HCT116 (cell line): ENCODE measurements at regions not wholly inside any gene's neighbourhood (a gene's known extent, or its start where the extent isn't known, plus 50 kb on each side); places are given as distances from the start of the nearest gene placed in this dataset.
"Not testable (repeated sequence)": the region's sequence is repeated elsewhere in the genome, so short reads cannot be mapped to it uniquely, and the experiment has no call there.

Experiments used
- ATAC-seq: fragments of 200-7000 bp; cut with Tn5 transposase; 2 replicates; pipeline ENCODE4 v1.9.1; 2020; ENCODE audit warnings: mild to moderate bottlenecking, moderate library complexity
- BruUV-seq: library from RNA; stranded (reverse); fragments of 400-500 nt; replicated peaks from 2 replicates; lab custom pipeline; 2021; lab: Mats Ljungman, UMichigan
- CTCF ChIA-PET: fragments of 300-600 bp; sonication (Branson Sonifier 250); formaldehyde crosslinking; loops from one replicate; lab custom pipeline; 2021; ENCODE audit warnings: antibody characterized with exemption; lab: Charles Lee
- POLR2A ChIA-PET: fragments of 300-600, 350-600 bp; sonication (Branson Sonifier 250); formaldehyde crosslinking; loops from one replicate; lab custom pipeline; 2021; ENCODE audit warnings: antibody characterized with exemption; lab: Charles Lee
- RAD21 ChIA-PET, 2 experiments: fragments of 300-600 bp; sonication (Branson Sonifier 250); formaldehyde crosslinking; loops; one replicate each; lab custom pipeline; 2023; ENCODE audit warnings: low total read pairs in 2 of 2; ENCODE audit not compliant: uncharacterized antibody in 2 of 2, unreplicated experiment in 2 of 2, low non-redundant PET in 1 of 2; lab: Charles Lee
- DNase-seq: peaks from one replicate; pipeline ENCODE4 v3.0.0-alpha.2; 2010; ENCODE audit warnings: low read depth, low spot score
- H2AFZ ChIP-seq: fragments of 200-600 bp; shearing (Covaris generic), sonication (generic); 2 replicates; pipeline ENCODE4 v1.6.1; 2017; ENCODE audit warnings: low read depth, mixed run types, mixed read lengths, antibody characterized with exemption, low read length; ENCODE audit not compliant: poor library complexity, severe bottlenecking
- H3K27ac ChIP-seq: 2 replicates; pipeline ENCODE4 v1.5.1; 2012; ENCODE audit warnings: low read depth, low read length
- H3K27me3 ChIP-seq: fragments of 200-600 bp; sonication (generic); 2 replicates; pipeline ENCODE4 v1.6.1; 2016; ENCODE audit warnings: mixed run types, low read length, mixed read lengths; ENCODE audit not compliant: insufficient read depth
- H3K36me3 ChIP-seq, 2 experiments: fragments of 200-500 bp in 1 of 2; fragments of 200-600 bp in 1 of 2; sonication (Bioruptor generic) in 1 of 2; sonication (generic) in 1 of 2; 2 replicates each; pipeline versions ENCODE4 v1.5.1 to v1.6.1; 2014 to 2016; ENCODE audit warnings: low read length in 2 of 2, inconsistent platforms in 1 of 2, mixed read lengths in 1 of 2, mixed run types in 1 of 2; ENCODE audit not compliant: insufficient read depth in 2 of 2, control insufficient read depth in 1 of 2
- H3K4me1 ChIP-seq, 2 experiments: fragments of 200-600 bp in 1 of 2; sonication (generic) in 1 of 2; 2 replicates each; pipeline versions ENCODE4 v1.5.1 to v1.6.1; 2012 to 2017; ENCODE audit warnings: low read length in 2 of 2, inconsistent platforms in 1 of 2, mild to moderate bottlenecking in 1 of 2, mixed read lengths in 1 of 2, mixed run types in 1 of 2, moderate library complexity in 1 of 2; ENCODE audit not compliant: insufficient read depth in 2 of 2, control insufficient read depth in 1 of 2
- H3K4me2 ChIP-seq: fragments of 200-600 bp; sonication (generic); 2 replicates; pipeline ENCODE4 v1.6.1; 2017; ENCODE audit warnings: mixed run types, low read length, mixed read lengths
- H3K4me3 ChIP-seq, 2 experiments: fragments of 200-600 bp in 1 of 2; sonication (generic) in 1 of 2; replicated peaks in 1 of 2; 2 replicates each; pipeline ENCODE4 v1.5.1; 2011 to 2016; ENCODE audit warnings: low read length in 2 of 2, control low read depth in 1 of 2, low read depth in 1 of 2, mild to moderate bottlenecking in 1 of 2, mixed read lengths in 1 of 2, mixed run types in 1 of 2
- H3K79me2 ChIP-seq: fragments of 200-600 bp; sonication (generic); 2 replicates; pipeline ENCODE4 v1.6.1; 2017; ENCODE audit warnings: mild to moderate bottlenecking, mixed run types, low read length, moderate library complexity, mixed read lengths; ENCODE audit not compliant: insufficient read depth
- H3K9ac ChIP-seq: fragments of 200-600 bp; sonication (generic); 2 replicates; pipeline ENCODE4 v1.6.1; 2016; ENCODE audit warnings: low read length, mixed read lengths
- H3K9me2 ChIP-seq: fragments of 200-600 bp; sonication (generic), shearing (Covaris generic); 2 replicates; pipeline ENCODE4 v1.6.1; 2017; ENCODE audit warnings: mixed run types, mild to moderate bottlenecking, moderate library complexity; ENCODE audit not compliant: insufficient read depth
- H3K9me3 ChIP-seq, 2 experiments: fragments of 200-500 bp in 1 of 2; fragments of 200-600 bp in 1 of 2; sonication (Bioruptor generic) in 1 of 2; sonication (generic) in 1 of 2; 2 replicates each; pipeline ENCODE4 v1.6.1; 2014 to 2017; ENCODE audit warnings: low read length in 2 of 2, mixed read lengths in 2 of 2, inconsistent platforms in 1 of 2, low read depth in 1 of 2, mild to moderate bottlenecking in 1 of 2, mixed run types in 1 of 2, moderate library complexity in 1 of 2; ENCODE audit not compliant: control insufficient read depth in 1 of 2, insufficient read depth in 1 of 2
- H4K20me1 ChIP-seq: fragments of 200-600 bp; sonication (generic), shearing (Covaris generic); 2 replicates; pipeline ENCODE4 v1.6.1; 2017; ENCODE audit warnings: mixed run types, mild to moderate bottlenecking, moderate library complexity; ENCODE audit not compliant: insufficient read depth
- intact Hi-C: fragments of 100-400 bp; cut with micrococcal nuclease; formaldehyde crosslinking; loops from 2 replicates; pipeline ENCODE4 v1.10.0; 2022

DNA sequence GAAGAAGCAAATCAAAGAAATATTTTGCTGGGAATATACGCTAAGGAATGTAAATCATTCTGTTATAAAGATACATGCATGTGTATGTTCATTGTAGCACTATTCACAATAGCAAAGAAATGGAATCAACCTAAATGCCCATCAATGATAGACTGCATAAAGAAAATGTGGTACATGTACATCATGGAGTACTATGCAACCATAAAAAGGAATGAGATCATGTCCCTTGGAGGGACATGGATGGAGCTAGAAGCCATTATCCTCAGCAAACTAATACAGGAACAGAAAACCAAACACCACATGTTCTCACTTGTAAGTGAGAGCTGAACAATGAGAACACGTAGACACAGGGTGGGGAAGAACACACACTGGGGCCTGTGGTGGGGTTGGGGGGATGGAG lies 100.7 kb downstream of the FOXD2 start:
- H3K4me2 ChIP-seq, BruUV-seq, H3K27ac ChIP-seq, H3K9me2 ChIP-seq, H3K4me1 ChIP-seq, intact Hi-C loops, CTCF ChIA-PET, H3K9ac ChIP-seq, H4K20me1 ChIP-seq, H3K9me3 ChIP-seq, RAD21 ChIA-PET, H3K4me3 ChIP-seq, POLR2A ChIA-PET, H3K79me2 ChIP-seq, DNase-seq, ATAC-seq, H3K27me3 ChIP-seq, H3K36me3 ChIP-seq, H2AFZ ChIP-seq: not testable (repeated sequence)

DNA sequence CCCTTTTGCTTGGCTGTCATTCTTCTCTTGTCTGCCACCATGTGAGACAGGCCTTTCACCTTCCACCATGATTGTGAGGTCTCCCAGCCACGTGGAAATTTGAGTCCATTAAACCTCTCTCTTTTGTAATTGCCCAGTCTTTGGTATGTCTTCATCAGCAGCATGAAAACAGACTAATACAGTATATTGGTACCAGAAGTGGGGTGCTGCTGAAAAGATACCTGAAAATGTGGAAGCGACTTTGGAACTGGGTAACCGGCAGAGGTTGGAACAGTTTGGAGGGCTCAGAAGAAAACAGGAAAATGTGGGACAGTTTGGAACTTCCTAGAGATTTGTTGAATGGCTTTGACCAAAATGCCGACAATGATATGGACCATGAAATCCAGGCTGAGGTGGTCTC lies 103.9 kb downstream of the FOXD2 start:
- BruUV-seq, H3K9me2 ChIP-seq, H3K4me1 ChIP-seq, H3K36me3 ChIP-seq, RAD21 ChIA-PET, CTCF ChIA-PET, H3K27ac ChIP-seq, H3K4me2 ChIP-seq, intact Hi-C loops, ATAC-seq, H3K9me3 ChIP-seq, H4K20me1 ChIP-seq, H2AFZ ChIP-seq, H3K9ac ChIP-seq, H3K27me3 ChIP-seq, POLR2A ChIA-PET, DNase-seq, H3K79me2 ChIP-seq, H3K4me3 ChIP-seq: not testable (repeated sequence)

- H3K9ac ChIP-seq, intact Hi-C loops, ATAC-seq, H4K20me1 ChIP-seq, POLR2A ChIA-PET, H3K36me3 ChIP-seq, H3K4me2 ChIP-seq, H3K4me3 ChIP-seq, H2AFZ ChIP-seq, BruUV-seq, H3K4me1 ChIP-seq, H3K79me2 ChIP-seq, CTCF ChIA-PET, DNase-seq, RAD21 ChIA-PET, H3K9me2 ChIP-seq, H3K9me3 ChIP-seq, H3K27ac ChIP-seq, H3K27me3 ChIP-seq: not testable (repeated sequence)
Observed at GRCh38 chr1:47543089-47543488, 105.2 kb downstream of the FOXD2 start.
